Astrocyte (in vitro differentiated cells and primary cell): ENCODE measurements at regions not wholly inside any gene's neighbourhood (a gene's known extent, or its start where the extent isn't known, plus 50 kb on each side); places are given as distances from the start of the nearest gene placed in this dataset.

Experiments
- DNase-seq: peaks from one replicate; pipeline ENCODE4 v3.0.0-alpha.2; 2010; ENCODE audit warnings: low read depth
- FAIRE-seq: peaks from 2 replicates; lab custom pipeline; 2011; peaks lifted over from hg19 to GRCh38; lab: Jason Lieb, UNC
- H2AFZ ChIP-seq: 2 replicates; pipeline ENCODE4 v1.6.0; 2012; ENCODE audit warnings: low read depth, low read length, inconsistent platforms
- H3K27ac ChIP-seq: 2 replicates; pipeline ENCODE4 v1.5.1; 2011; ENCODE audit warnings: low read depth, low read length, inconsistent platforms
- H3K27me3 ChIP-seq: 2 replicates; pipeline ENCODE4 v1.6.0; 2011; ENCODE audit warnings: low read length, inconsistent platforms; ENCODE audit not compliant: insufficient read depth
- H3K36me3 ChIP-seq: 2 replicates; pipeline ENCODE4 v1.5.1; 2011; ENCODE audit warnings: low read length, inconsistent platforms; ENCODE audit not compliant: insufficient read depth
- H3K4me1 ChIP-seq: 2 replicates; pipeline ENCODE4 v1.5.1; 2011; ENCODE audit warnings: low read length, inconsistent platforms; ENCODE audit not compliant: insufficient read depth
- H3K4me2 ChIP-seq: 2 replicates; pipeline ENCODE4 v1.6.0; 2012; ENCODE audit warnings: low read length, inconsistent platforms
- H3K4me3 ChIP-seq: 2 replicates; pipeline ENCODE4 v1.5.1; 2011; ENCODE audit warnings: low read depth, mild to moderate bottlenecking, low read length, inconsistent platforms; ENCODE audit not compliant: insufficient read depth
- H3K79me2 ChIP-seq: 2 replicates; pipeline ENCODE4 v1.6.0; 2012; ENCODE audit warnings: mild to moderate bottlenecking, low read length, inconsistent platforms; ENCODE audit not compliant: insufficient read depth
- H3K9ac ChIP-seq: 2 replicates; pipeline ENCODE4 v1.6.0; 2012; ENCODE audit warnings: mild to moderate bottlenecking, low read length, inconsistent platforms
- H3K9me3 ChIP-seq: 2 replicates; pipeline ENCODE4 v1.5.1; 2012; ENCODE audit warnings: low read depth, mild to moderate bottlenecking, low read length, inconsistent platforms; ENCODE audit not compliant: insufficient read depth
- H4K20me1 ChIP-seq: 2 replicates; pipeline ENCODE4 v1.6.0; 2012; ENCODE audit warnings: low read length, inconsistent platforms; ENCODE audit not compliant: insufficient read depth
- H3K27ac Mint-ChIP-seq: one replicate; pipeline ENCODE4 v1.8.0; 2021; ENCODE audit warnings: mild to moderate bottlenecking, mixed read lengths; ENCODE audit not compliant: unreplicated experiment
- H3K27me3 Mint-ChIP-seq: one replicate; pipeline ENCODE4 v1.8.0; 2021; ENCODE audit warnings: low read depth, mixed read lengths; ENCODE audit not compliant: unreplicated experiment
- H3K36me3 Mint-ChIP-seq: one replicate; pipeline ENCODE4 v1.8.0; 2021; ENCODE audit warnings: low read depth, mixed read lengths; ENCODE audit not compliant: unreplicated experiment
- H3K4me1 Mint-ChIP-seq: one replicate; pipeline ENCODE4 v1.8.0; 2021; ENCODE audit warnings: low read depth, mixed read lengths; ENCODE audit not compliant: unreplicated experiment
- H3K4me3 Mint-ChIP-seq: one replicate; pipeline ENCODE4 v1.8.0; 2021; ENCODE audit warnings: mild to moderate bottlenecking, moderate library complexity, mixed read lengths; ENCODE audit not compliant: unreplicated experiment
- H3K9me3 Mint-ChIP-seq: one replicate; pipeline ENCODE4 v1.8.0; 2021; ENCODE audit warnings: mild to moderate bottlenecking, mixed read lengths; ENCODE audit not compliant: unreplicated experiment
- CTCF ChIP-seq: IDR thresholded peaks from 2 replicates; pipeline ENCODE4 v1.5.1; 2011; ENCODE audit warnings: low read depth, mild to moderate bottlenecking, inconsistent platforms, low read length, moderate library complexity; ENCODE audit not compliant: insufficient read depth
- EZH2 ChIP-seq: IDR thresholded peaks from 2 replicates; pipeline ENCODE4 v1.6.1; 2012; ENCODE audit warnings: mild to moderate bottlenecking, low read length, inconsistent platforms; ENCODE audit not compliant: insufficient read depth

GRCh38 chr1:81600363-81600762 lies 200.4 kb upstream of the ADGRL2 start:
- no peaks in the 10 kb centered on the region for H3K36me3 ChIP-seq
- H3K27ac ChIP-seq = no peak overlapping the region
- H3K79me2 ChIP-seq = no peaks in the 10 kb centered on the region
- no peaks in the 10 kb centered on the region for H3K36me3 Mint-ChIP-seq
- no peak overlapping the region for H2AFZ ChIP-seq
- peaks cover 2% of the 10 kb centered on the region for H3K27me3 Mint-ChIP-seq
- H3K27ac Mint-ChIP-seq = no peak overlapping the region
- no peak overlapping the region for H3K4me3 ChIP-seq
- FAIRE-seq (no peak), DNase-seq (no peak)
- H3K4me1 ChIP-seq = no peaks in the 10 kb centered on the region
- H3K27me3 ChIP-seq = no peaks in the 10 kb centered on the region
- no peak for TF ChIP-seq EZH2
- H4K20me1 ChIP-seq = no peaks in the 10 kb centered on the region
- no peak overlapping the region for H3K4me2 ChIP-seq
- H3K9me3 ChIP-seq = no peaks in the 10 kb centered on the region
- no peaks in the 10 kb centered on the region for H3K9me3 Mint-ChIP-seq
- no peaks in the 10 kb centered on the region for H3K4me1 Mint-ChIP-seq
- H3K4me3 Mint-ChIP-seq = no peak overlapping the region
- H3K9ac ChIP-seq = no peak overlapping the region

GRCh38 chr1:81598623-81599022 lies 202.1 kb upstream of the ADGRL2 start:
- Histone ChIP-seq H3K27ac (no peak overlapping the region), H2AFZ (no peak overlapping the region), H3K4me2 (no peak overlapping the region), H3K36me3 (no peaks in the 10 kb centered on the region), H3K27me3 (no peaks in the 10 kb centered on the region), H4K20me1 (no peaks in the 10 kb centered on the region), H3K4me1 (no peaks in the 10 kb centered on the region), H3K9ac (no peak overlapping the region), H3K9me3 (no peaks in the 10 kb centered on the region), H3K79me2 (no peaks in the 10 kb centered on the region), H3K4me3 (no peak overlapping the region)
- Mint-ChIP-seq H3K27me3 (peaks cover 2% of the 10 kb centered on the region), H3K4me1 (no peaks in the 10 kb centered on the region), H3K27ac (no peak overlapping the region), H3K4me3 (no peak overlapping the region), H3K36me3 (no peaks in the 10 kb centered on the region), H3K9me3 (no peaks in the 10 kb centered on the region)
- no peak for FAIRE-seq
- TF ChIP-seq CTCF (no peak), EZH2 (no peak)
- no peak for DNase-seq

- Mint-ChIP-seq H3K4me1 (no peaks in the 10 kb centered on the region), H3K27ac (no peak overlapping the region), H3K36me3 (no peaks in the 10 kb centered on the region), H3K9me3 (no peaks in the 10 kb centered on the region), H3K4me3 (no peak overlapping the region), H3K27me3 (peaks cover 2% of the 10 kb centered on the region)
- H3K27ac ChIP-seq = no peak overlapping the region
- TF ChIP-seq CTCF (no peak), EZH2 (no peak)
- H3K9ac ChIP-seq = no peak overlapping the region
- no peaks in the 10 kb centered on the region for H3K79me2 ChIP-seq
- H3K36me3 ChIP-seq = no peaks in the 10 kb centered on the region
- H3K4me1 ChIP-seq = no peaks in the 10 kb centered on the region
- no peaks in the 10 kb centered on the region for H3K27me3 ChIP-seq
- no peaks in the 10 kb centered on the region for H3K9me3 ChIP-seq
- FAIRE-seq = no peak
- no peaks in the 10 kb centered on the region for H4K20me1 ChIP-seq
- H3K4me2 ChIP-seq = no peak overlapping the region
- no peak overlapping the region for H2AFZ ChIP-seq
- no peak overlapping the region for H3K4me3 ChIP-seq
- DNase-seq = no peak
Observed at GRCh38 chr1:81597720-81598426, 202.9 kb upstream of the ADGRL2 start.
